Neural progenitor cell (in vitro differentiated cells): ENCODE measurements at regions not wholly inside any gene's neighbourhood (a gene's known extent, or its start where the extent isn't known, plus 50 kb on each side); places are given as distances from the start of the nearest gene placed in this dataset.
"Not testable (repeated sequence)": the region's sequence is repeated elsewhere in the genome, so short reads cannot be mapped to it uniquely, and the experiment has no call there.

ENCODE experiments used
- CTCF ChIP-seq: fragments of 200-600 bp; sonication (generic); IDR thresholded peaks from 2 replicates; pipeline ENCODE4 v1.5.1; 2017; ENCODE audit warnings: antibody characterized with exemption, mild to moderate bottlenecking
- EZH2 ChIP-seq: fragments of 200-600 bp; sonication (generic); IDR thresholded peaks from 2 replicates; pipeline ENCODE4 v1.6.1; 2017; ENCODE audit warnings: antibody characterized with exemption, mild to moderate bottlenecking, moderate library complexity
- EZH2phosphoT487 ChIP-seq: fragments of 200-600 bp; sonication (generic); IDR thresholded peaks from 2 replicates; pipeline ENCODE4 v1.6.1; 2017; ENCODE audit warnings: antibody characterized with exemption

DNA sequence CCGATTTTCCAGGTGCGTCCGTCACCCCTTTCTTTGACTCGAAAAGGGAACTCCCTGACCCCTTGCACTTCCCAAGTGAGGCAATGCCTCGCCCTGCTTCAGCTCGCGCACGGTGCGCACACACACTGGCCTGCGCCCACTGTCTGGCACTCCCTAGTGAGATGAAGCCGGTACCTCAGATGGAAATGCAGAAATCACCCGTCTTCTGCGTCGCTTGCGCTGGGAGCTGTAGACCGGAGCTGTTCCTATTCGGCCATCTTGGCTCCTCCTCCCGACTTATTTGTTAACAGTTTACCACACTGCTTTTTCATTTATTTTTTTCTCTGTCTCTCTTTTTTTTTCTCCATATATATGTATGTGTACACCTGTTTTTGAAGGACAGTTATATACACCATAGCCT lies 112.2 kb downstream of the MAD2L1 start:
- not testable (repeated sequence) for TF ChIP-seq CTCF, EZH2, EZH2phosphoT487
